Activated CD4-positive, alpha-beta memory T cell treated with anti-CD3 and anti-CD28 coated beads, Interleukin-2, amount 10 ng/mL, durations not matched to agents 7 days and 5 days (primary cell): ENCODE measurements at regions not wholly inside any gene's neighbourhood (a gene's known extent, or its start where the extent isn't known, plus 50 kb on each side); places are given as distances from the start of the nearest gene placed in this dataset.

Experiments used
- CTCF ChIA-PET: fragments of 350-600 bp; sonication (Branson Sonifier 250); formaldehyde crosslinking; loops from one replicate; lab custom pipeline; 2021; ENCODE audit warnings: antibody characterized with exemption, inconsistent platforms; lab: Charles Lee
- POLR2A ChIA-PET: fragments of 350-600 bp; sonication (Branson Sonifier 250); formaldehyde crosslinking; loops from one replicate; lab custom pipeline; 2021; ENCODE audit warnings: antibody characterized with exemption; lab: Charles Lee
- DNase-seq: peaks from one replicate; pipeline ENCODE4 v3.0.0-alpha.2; 2020
- H3K27ac Mint-ChIP-seq: one replicate; pipeline ENCODE4 v1.8.0; 2021; ENCODE audit warnings: mild to moderate bottlenecking, mixed read lengths
- H3K27me3 Mint-ChIP-seq: one replicate; pipeline ENCODE4 v1.8.0; 2021; ENCODE audit warnings: mixed read lengths
- H3K36me3 Mint-ChIP-seq: one replicate; pipeline ENCODE4 v1.8.0; 2021; ENCODE audit warnings: low read depth, mixed read lengths
- H3K4me1 Mint-ChIP-seq: one replicate; pipeline ENCODE4 v1.8.0; 2021; ENCODE audit warnings: mixed read lengths
- H3K4me3 Mint-ChIP-seq: one replicate; pipeline ENCODE4 v1.8.0; 2021; ENCODE audit warnings: mild to moderate bottlenecking, mixed read lengths
- H3K9me3 Mint-ChIP-seq: one replicate; pipeline ENCODE4 v1.8.0; 2021; ENCODE audit warnings: mixed read lengths

- H3K36me3 Mint-ChIP-seq = no peaks in the 10 kb centered on the region
- no peaks in the 10 kb centered on the region for H3K4me1 Mint-ChIP-seq
- H3K9me3 Mint-ChIP-seq = no peaks in the 10 kb centered on the region
- ChIA-PET POLR2A (no interaction called here), CTCF (no interaction called here)
- H3K27ac Mint-ChIP-seq = no peak overlapping the region
- no peak overlapping the region for H3K4me3 Mint-ChIP-seq
- H3K27me3 Mint-ChIP-seq = no peaks in the 10 kb centered on the region
- no peak for DNase-seq
Observed at GRCh38 chr7:156305351-156305750, 335.2 kb upstream of the RNF32 start.

- Mint-ChIP-seq H3K27ac (no peak overlapping the region), H3K27me3 (peaks cover 3% of the 10 kb centered on the region), H3K9me3 (peaks cover 6% of the 10 kb centered on the region), H3K36me3 (no peaks in the 10 kb centered on the region), H3K4me1 (no peaks in the 10 kb centered on the region), H3K4me3 (no peak overlapping the region)
- ChIA-PET POLR2A (no interaction called here), CTCF (no interaction called here)
- DNase-seq = no peak
Observed at GRCh38 chr7:156282816-156283215, 357.8 kb upstream of the RNF32 start.

GRCh38 chr7:156279635-156280034 lies 360.9 kb upstream of the RNF32 start:
- Mint-ChIP-seq H3K27ac (no peak overlapping the region), H3K27me3 (peaks cover 3% of the 10 kb centered on the region), H3K4me3 (no peak overlapping the region), H3K9me3 (peaks cover 6% of the 10 kb centered on the region), H3K36me3 (no peaks in the 10 kb centered on the region), H3K4me1 (no peaks in the 10 kb centered on the region)
- CTCF ChIA-PET = no interaction called here
- DNase-seq = no peak
- POLR2A ChIA-PET = no interaction called here

GRCh38 chr7:156275292-156275691 lies 365.3 kb upstream of the RNF32 start:
- Mint-ChIP-seq H3K36me3 (no peaks in the 10 kb centered on the region), H3K4me1 (no peaks in the 10 kb centered on the region), H3K27ac (no peak overlapping the region), H3K27me3 (no peaks in the 10 kb centered on the region), H3K4me3 (no peak overlapping the region), H3K9me3 (no peaks in the 10 kb centered on the region)
- ChIA-PET CTCF (no interaction called here), POLR2A (no interaction called here)
- no peak for DNase-seq

- no peaks in the 10 kb centered on the region for H3K4me1 Mint-ChIP-seq
- POLR2A ChIA-PET = no interaction called here
- no peaks in the 10 kb centered on the region for H3K27me3 Mint-ChIP-seq
- no peak overlapping the region for H3K27ac Mint-ChIP-seq
- CTCF ChIA-PET = no interaction called here
- H3K4me3 Mint-ChIP-seq = no peak overlapping the region
- H3K36me3 Mint-ChIP-seq = no peaks in the 10 kb centered on the region
- no peaks in the 10 kb centered on the region for H3K9me3 Mint-ChIP-seq
- DNase-seq = no peak
Observed at GRCh38 chr7:156274557-156274956, 366.0 kb upstream of the RNF32 start.

- ChIA-PET POLR2A (interaction anchor here (0.5 kb wide), 1 partner anchor 265 kb away, joined by 3 read pairs; no protein-coding TSS in a partner anchor), CTCF (no interaction called here)
- no peaks in the 10 kb centered on the region for H3K4me1 Mint-ChIP-seq
Observed at GRCh38 chr7:156261581-156261980, 379.0 kb upstream of the RNF32 start.

GRCh38 chr7:156257904-156258303 lies 382.7 kb upstream of the RNF32 start:
- Mint-ChIP-seq H3K27ac (no peak overlapping the region), H3K4me3 (no peak overlapping the region), H3K27me3 (no peaks in the 10 kb centered on the region), H3K9me3 (no peaks in the 10 kb centered on the region), H3K36me3 (no peaks in the 10 kb centered on the region), H3K4me1 (no peaks in the 10 kb centered on the region)
- DNase-seq = no peak
- ChIA-PET CTCF (no interaction called here), POLR2A (no interaction called here)

More at GRCh38 chr7:156261581-156261980, 379.0 kb upstream of the RNF32 start:
- H3K36me3 Mint-ChIP-seq = no peaks in the 10 kb centered on the region
- no peak overlapping the region for H3K4me3 Mint-ChIP-seq
- peaks cover 2% of the 10 kb centered on the region for H3K27me3 Mint-ChIP-seq
- H3K9me3 Mint-ChIP-seq = no peaks in the 10 kb centered on the region
- no peak for DNase-seq
- no peak overlapping the region for H3K27ac Mint-ChIP-seq

- ChIA-PET CTCF (no interaction called here), POLR2A (no interaction called here)
- H3K4me1 Mint-ChIP-seq = no peaks in the 10 kb centered on the region
- H3K9me3 Mint-ChIP-seq = no peaks in the 10 kb centered on the region
- H3K27ac Mint-ChIP-seq = no peak overlapping the region
- no peak for DNase-seq
- no peaks in the 10 kb centered on the region for H3K36me3 Mint-ChIP-seq
- no peaks in the 10 kb centered on the region for H3K27me3 Mint-ChIP-seq
- H3K4me3 Mint-ChIP-seq = no peak overlapping the region
Observed at GRCh38 chr7:156255635-156256034, 384.9 kb upstream of the RNF32 start.

GRCh38 chr7:156251861-156252260 lies 388.7 kb upstream of the RNF32 start:
- CTCF ChIA-PET = no interaction called here
- Mint-ChIP-seq H3K36me3 (no peaks in the 10 kb centered on the region), H3K4me3 (no peak overlapping the region), H3K4me1 (no peaks in the 10 kb centered on the region), H3K9me3 (no peaks in the 10 kb centered on the region), H3K27ac (no peak overlapping the region), H3K27me3 (peaks cover 2% of the 10 kb centered on the region)
- no peak for DNase-seq
- POLR2A ChIA-PET = no interaction called here

GRCh38 chr7:156240532-156240931 lies 400.0 kb upstream of the RNF32 start:
- no peak overlapping the region for H3K4me3 Mint-ChIP-seq
- peaks cover 6% of the 10 kb centered on the region for H3K9me3 Mint-ChIP-seq
- DNase-seq = no peak
- H3K4me1 Mint-ChIP-seq = no peaks in the 10 kb centered on the region
- H3K27ac Mint-ChIP-seq = no peak overlapping the region
- H3K36me3 Mint-ChIP-seq = no peaks in the 10 kb centered on the region
- POLR2A ChIA-PET = interaction anchor here (0.7 kb wide), 1 partner anchor 16 kb away, joined by 3 read pairs; no protein-coding TSS in a partner anchor
- H3K27me3 Mint-ChIP-seq = peaks cover 17% of the 10 kb centered on the region
- CTCF ChIA-PET = no interaction called here

- H3K36me3 Mint-ChIP-seq = no peaks in the 10 kb centered on the region
- H3K27me3 Mint-ChIP-seq = peaks cover 6% of the 10 kb centered on the region
- no peak overlapping the region for H3K27ac Mint-ChIP-seq
- POLR2A ChIA-PET = no interaction called here
- CTCF ChIA-PET = no interaction called here
- no peak for DNase-seq
- no peaks in the 10 kb centered on the region for H3K4me1 Mint-ChIP-seq
- H3K9me3 Mint-ChIP-seq = peaks cover 6% of the 10 kb centered on the region
- no peak overlapping the region for H3K4me3 Mint-ChIP-seq
Observed at GRCh38 chr7:156238366-156239133, 402.0 kb upstream of the RNF32 start.

- POLR2A ChIA-PET = no interaction called here
- no peak overlapping the region for H3K27ac Mint-ChIP-seq
- CTCF ChIA-PET = no interaction called here
- no peak overlapping the region for H3K4me3 Mint-ChIP-seq
- H3K27me3 Mint-ChIP-seq = no peaks in the 10 kb centered on the region
- no peaks in the 10 kb centered on the region for H3K4me1 Mint-ChIP-seq
- no peak for DNase-seq
- H3K9me3 Mint-ChIP-seq = peaks cover 6% of the 10 kb centered on the region
- H3K36me3 Mint-ChIP-seq = no peaks in the 10 kb centered on the region
Observed at GRCh38 chr7:156237614-156238013, 403.0 kb upstream of the RNF32 start.

GRCh38 chr7:156236936-156237599 lies 403.5 kb upstream of the RNF32 start:
- H3K4me1 Mint-ChIP-seq = no peaks in the 10 kb centered on the region
- CTCF ChIA-PET = no interaction called here
- POLR2A ChIA-PET = no interaction called here
- no peak overlapping the region for H3K27ac Mint-ChIP-seq
- H3K9me3 Mint-ChIP-seq = peaks cover 6% of the 10 kb centered on the region
- no peaks in the 10 kb centered on the region for H3K27me3 Mint-ChIP-seq
- DNase-seq = peak; percentile 11
- H3K4me3 Mint-ChIP-seq = no peak overlapping the region
- no peaks in the 10 kb centered on the region for H3K36me3 Mint-ChIP-seq
